ENCODE measurements at regions not wholly inside any gene's neighbourhood (a gene's known extent, or its start where the extent isn't known, plus 50 kb on each side); places are given as distances from the start of the nearest gene placed in this dataset.
"Not testable (repeated sequence)": the region's sequence is repeated elsewhere in the genome, so short reads cannot be mapped to it uniquely, and the experiment has no call there.

DNA sequence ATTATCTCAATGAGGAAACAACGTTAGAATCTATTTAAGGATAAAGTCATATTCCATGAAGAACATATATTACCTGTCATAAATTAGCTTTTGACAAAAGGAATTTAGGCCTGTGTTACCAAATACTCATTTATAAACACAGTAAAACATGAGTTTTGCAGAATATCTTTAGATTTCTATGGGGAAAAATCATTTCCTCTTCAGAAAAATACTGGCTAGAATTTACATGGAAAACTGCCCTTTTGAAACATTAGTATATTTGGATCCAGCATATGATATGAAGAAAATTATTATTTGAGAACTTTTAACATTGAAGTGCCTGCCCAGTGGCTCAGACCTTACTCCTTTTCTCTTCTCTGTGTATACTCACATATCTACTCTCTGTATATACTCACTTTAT is 131.4 kb upstream of the NEIL3 start:
- no peak overlapping the region for H3K9ac ChIP-seq (ENCODE audit: insufficient read length)
- no peaks in the 10 kb centered on the region for H3K9me3 ChIP-seq (ENCODE audit: low read depth, low read length)
- no peak overlapping the region for H3K4me3 ChIP-seq
- no peak overlapping the region for H3K27ac ChIP-seq
- no peaks in the 10 kb centered on the region for H3K36me3 ChIP-seq (ENCODE audit: insufficient read depth, low read length)
- TF ChIP-seq POLR2AphosphoS5 (IDR thresholded peaks at IDR 0.05; ENCODE audit: borderline replicate concordance, low read depth, low read length) = no peak
- no peak for TF ChIP-seq EZH2 (IDR thresholded peaks at IDR 0.05)
- no peak for TF ChIP-seq FOXP2 (optimal IDR thresholded peaks at IDR 0.05; ENCODE audit: control extremely low read depth, extremely low read length, insufficient read depth)
- no peak for DNase-seq (ENCODE audit: low read depth, low spot score)

DNA sequence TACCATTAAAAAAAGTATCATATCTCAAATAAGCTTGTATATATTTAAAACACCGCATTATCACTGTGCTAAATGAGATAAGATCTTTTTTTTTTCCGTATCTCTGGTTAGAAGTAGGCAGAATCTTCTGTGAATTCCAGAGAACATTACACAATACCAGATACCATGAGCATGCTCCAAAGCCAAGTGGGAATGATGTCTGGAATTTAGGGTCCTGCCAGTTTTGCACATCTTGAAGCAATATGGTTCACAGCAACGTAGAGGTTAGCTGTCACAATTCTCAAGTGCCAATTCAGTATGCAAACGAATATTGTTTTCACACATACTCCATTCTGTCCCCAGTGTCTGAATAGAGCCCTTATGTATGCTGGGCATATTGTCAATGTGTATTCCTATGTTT is 127.5 kb upstream of the NEIL3 start:
- Histone ChIP-seq H3K27ac (no peak overlapping the region), H3K9me3 (ENCODE audit: low read depth, low read length) (no peaks in the 10 kb centered on the region), H3K36me3 (ENCODE audit: insufficient read depth, low read length) (no peaks in the 10 kb centered on the region), H3K4me3 (no peak overlapping the region), H3K9ac (ENCODE audit: insufficient read length) (no peak overlapping the region)
- TF ChIP-seq POLR2AphosphoS5 (IDR thresholded peaks at IDR 0.05; ENCODE audit: borderline replicate concordance, low read depth, low read length) = no peak
- no peak for DNase-seq (ENCODE audit: low read depth, low spot score)

DNA sequence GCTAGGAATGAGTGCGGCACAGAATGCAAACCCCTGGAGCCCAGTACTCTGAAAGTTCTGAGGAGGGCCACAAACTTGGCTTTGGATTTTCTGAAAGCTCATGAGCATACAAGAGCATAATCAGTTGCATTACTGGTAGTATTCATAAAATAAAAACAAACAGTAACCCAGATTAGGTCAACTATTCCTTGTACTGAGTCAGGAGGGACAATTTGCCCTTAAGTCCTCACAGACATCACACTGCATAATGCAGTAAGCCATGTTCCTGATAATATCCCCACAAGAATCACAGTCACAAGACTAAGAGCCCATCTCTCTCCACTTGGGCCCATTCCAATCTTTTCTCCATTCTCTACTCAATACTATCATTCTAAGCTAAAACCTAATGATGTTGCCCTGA is 126.9 kb upstream of the NEIL3 start:
- Histone ChIP-seq H3K36me3 (ENCODE audit: insufficient read depth, low read length) (no peaks in the 10 kb centered on the region), H3K4me3 (no peak overlapping the region), H3K9ac (ENCODE audit: insufficient read length) (no peak overlapping the region), H3K27ac (no peak overlapping the region), H3K9me3 (ENCODE audit: low read depth, low read length) (no peaks in the 10 kb centered on the region)
- TF ChIP-seq EZH2 (IDR thresholded peaks at IDR 0.05) (no peak), FOXP2 (optimal IDR thresholded peaks at IDR 0.05; ENCODE audit: control extremely low read depth, extremely low read length, insufficient read depth) (no peak), POLR2AphosphoS5 (IDR thresholded peaks at IDR 0.05; ENCODE audit: borderline replicate concordance, low read depth, low read length) (no peak)
- DNase-seq (ENCODE audit: low read depth, low spot score) = no peak

DNA sequence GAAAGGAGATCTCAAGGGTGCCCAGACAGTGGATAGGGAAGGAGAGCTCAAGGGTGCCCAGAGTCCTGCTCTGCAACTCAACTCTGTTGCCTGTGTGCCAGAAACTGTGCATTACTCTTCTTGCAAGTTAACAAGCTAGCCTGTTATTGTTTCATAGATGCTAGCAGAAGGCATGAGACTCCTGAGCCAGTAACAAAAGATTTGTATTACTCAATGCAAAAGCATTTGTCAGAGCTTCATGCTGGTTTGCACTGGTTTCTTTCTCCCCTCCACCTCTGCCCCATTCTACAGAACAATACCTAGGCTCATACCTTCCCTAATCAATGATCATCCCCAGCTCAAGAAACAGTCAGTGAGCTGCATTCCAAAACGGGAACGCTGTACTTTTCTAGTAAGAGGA is 124.5 kb upstream of the NEIL3 start:
- Histone ChIP-seq H3K27ac (no peak overlapping the region), H3K4me3 (no peak overlapping the region), H3K9me3 (ENCODE audit: low read depth, low read length) (no peaks in the 10 kb centered on the region), H3K9ac (ENCODE audit: insufficient read length) (no peak overlapping the region), H3K36me3 (ENCODE audit: insufficient read depth, low read length) (no peaks in the 10 kb centered on the region)
- no peak for DNase-seq (ENCODE audit: low read depth, low spot score)
- TF ChIP-seq FOXP2 (optimal IDR thresholded peaks at IDR 0.05; ENCODE audit: control extremely low read depth, extremely low read length, insufficient read depth) (no peak), POLR2AphosphoS5 (IDR thresholded peaks at IDR 0.05; ENCODE audit: borderline replicate concordance, low read depth, low read length) (no peak), EZH2 (IDR thresholded peaks at IDR 0.05) (no peak)

DNA sequence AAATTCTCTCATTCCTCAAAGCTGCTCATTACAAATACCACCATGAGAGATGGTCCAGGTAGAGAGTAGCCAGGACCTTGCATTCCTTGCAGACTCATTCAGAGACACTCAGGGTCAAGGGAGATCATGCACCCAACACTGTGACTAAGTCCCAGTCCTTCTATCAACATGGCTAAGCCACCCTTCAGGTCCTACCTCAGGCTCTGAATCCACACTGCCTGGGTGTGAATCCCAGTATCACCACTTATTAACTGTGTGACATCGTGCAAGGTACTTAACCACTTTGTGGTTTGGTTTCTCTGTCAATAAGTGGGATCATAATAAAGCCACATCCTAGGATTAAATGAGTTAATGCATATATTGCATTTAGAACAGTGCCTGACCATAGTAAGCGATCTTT is 124.1 kb upstream of the NEIL3 start:
- Histone ChIP-seq H3K4me3 (no peak overlapping the region), H3K36me3 (ENCODE audit: insufficient read depth, low read length) (no peaks in the 10 kb centered on the region), H3K9me3 (ENCODE audit: low read depth, low read length) (no peaks in the 10 kb centered on the region), H3K27ac (no peak overlapping the region), H3K9ac (ENCODE audit: insufficient read length) (no peak overlapping the region)
- no peak for TF ChIP-seq FOXP2 (optimal IDR thresholded peaks at IDR 0.05; ENCODE audit: control extremely low read depth, extremely low read length, insufficient read depth)
- no peak for DNase-seq (ENCODE audit: low read depth, low spot score)

DNA sequence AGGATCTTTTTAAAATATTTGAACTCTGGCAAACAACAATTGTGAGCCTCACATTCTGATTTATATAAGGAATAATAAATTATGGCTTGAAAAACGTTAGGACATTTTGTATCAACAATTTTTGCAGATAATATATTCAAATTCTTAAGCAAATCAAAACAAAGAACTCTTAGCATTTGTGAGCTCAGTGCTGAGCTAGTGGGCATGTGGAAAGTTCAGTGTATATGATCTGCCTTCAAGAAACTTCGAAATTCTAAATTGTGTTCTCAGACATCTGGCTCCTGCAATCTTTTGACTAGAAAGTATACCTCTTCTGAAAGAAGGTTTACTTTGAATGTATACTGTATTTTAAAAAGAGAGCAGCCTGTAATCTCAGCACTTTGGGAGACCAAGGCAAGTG is 122.3 kb upstream of the NEIL3 start:
- Histone ChIP-seq H3K36me3 (ENCODE audit: insufficient read depth, low read length) (no peaks in the 10 kb centered on the region), H3K9me3 (ENCODE audit: low read depth, low read length) (no peaks in the 10 kb centered on the region), H3K27ac (no peak overlapping the region), H3K9ac (ENCODE audit: insufficient read length) (no peak overlapping the region), H3K4me3 (no peak overlapping the region)
- no peak for DNase-seq (ENCODE audit: low read depth, low spot score)
- TF ChIP-seq EZH2 (IDR thresholded peaks at IDR 0.05) (no peak), FOXP2 (optimal IDR thresholded peaks at IDR 0.05; ENCODE audit: control extremely low read depth, extremely low read length, insufficient read depth) (no peak), POLR2AphosphoS5 (IDR thresholded peaks at IDR 0.05; ENCODE audit: borderline replicate concordance, low read depth, low read length) (no peak)

DNA sequence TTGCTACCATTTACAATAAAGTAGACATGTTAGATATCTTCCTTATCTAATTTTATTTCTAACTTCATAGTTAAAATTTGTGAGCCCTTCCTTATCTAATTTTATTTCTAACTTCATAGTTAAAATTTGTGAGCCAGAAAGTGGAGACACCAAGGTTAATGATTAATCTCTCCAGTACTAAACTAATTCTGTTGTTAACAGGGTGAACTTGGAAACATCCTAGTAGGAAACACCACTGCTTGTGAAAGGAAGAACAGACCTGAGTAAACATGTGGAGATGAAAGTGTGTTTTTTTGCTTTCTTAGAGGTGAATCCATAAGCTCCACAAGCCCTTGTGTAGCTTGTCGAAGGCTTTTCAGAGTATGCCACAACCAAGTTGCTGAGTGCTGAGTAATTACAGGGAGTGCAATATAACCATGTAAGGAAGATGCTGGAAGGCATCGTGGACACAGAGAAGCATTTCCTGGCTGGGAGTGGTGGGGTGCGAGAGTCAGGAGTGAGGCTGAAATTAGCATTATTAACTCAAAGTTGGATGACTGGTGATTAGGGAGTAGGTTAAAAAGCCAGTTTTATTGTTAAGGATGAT is 118.6 kb upstream of the NEIL3 start:
- Histone ChIP-seq H3K9me3 (ENCODE audit: low read depth, low read length) (no peaks in the 10 kb centered on the region), H3K4me3 (no peak overlapping the region), H3K27ac (no peak overlapping the region), H3K36me3 (ENCODE audit: insufficient read depth, low read length) (no peaks in the 10 kb centered on the region), H3K9ac (ENCODE audit: insufficient read length) (no peak overlapping the region)
- TF ChIP-seq FOXP2 (optimal IDR thresholded peaks at IDR 0.05; ENCODE audit: control extremely low read depth, extremely low read length, insufficient read depth) = no peak
- TF ChIP-seq EZH2 (IDR thresholded peaks at IDR 0.05) = no peak
- TF ChIP-seq POLR2AphosphoS5 (IDR thresholded peaks at IDR 0.05; ENCODE audit: borderline replicate concordance, low read depth, low read length) = no peak
- no peak for DNase-seq (ENCODE audit: low read depth, low spot score)

DNA sequence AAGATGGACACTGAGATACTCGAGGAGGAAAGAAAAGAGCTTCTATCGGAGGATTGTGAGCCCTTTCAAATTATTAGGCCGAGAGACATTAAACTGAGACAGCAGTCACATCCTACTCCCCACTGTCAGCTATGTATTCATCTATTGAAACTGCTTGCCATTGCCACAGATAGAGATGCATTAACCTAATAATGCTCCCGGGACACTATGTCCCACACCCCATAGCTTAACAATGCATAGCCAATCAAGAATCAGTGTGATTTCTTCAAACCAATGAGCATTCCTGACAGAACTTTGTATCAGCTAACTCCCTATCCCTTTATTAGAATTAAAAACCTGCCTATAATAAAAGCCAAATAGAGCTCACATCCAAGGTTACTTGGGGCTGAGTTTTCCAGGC is 118.1 kb upstream of the NEIL3 start:
- Histone ChIP-seq H3K36me3 (ENCODE audit: insufficient read depth, low read length) (no peaks in the 10 kb centered on the region), H3K4me3 (no peak overlapping the region), H3K9me3 (ENCODE audit: low read depth, low read length) (no peaks in the 10 kb centered on the region), H3K9ac (ENCODE audit: insufficient read length) (no peak overlapping the region), H3K27ac (no peak overlapping the region)
- TF ChIP-seq POLR2AphosphoS5 (IDR thresholded peaks at IDR 0.05; ENCODE audit: borderline replicate concordance, low read depth, low read length) (no peak), EZH2 (IDR thresholded peaks at IDR 0.05) (no peak), FOXP2 (optimal IDR thresholded peaks at IDR 0.05; ENCODE audit: control extremely low read depth, extremely low read length, insufficient read depth) (no peak)
- no peak for DNase-seq (ENCODE audit: low read depth, low spot score)

DNA sequence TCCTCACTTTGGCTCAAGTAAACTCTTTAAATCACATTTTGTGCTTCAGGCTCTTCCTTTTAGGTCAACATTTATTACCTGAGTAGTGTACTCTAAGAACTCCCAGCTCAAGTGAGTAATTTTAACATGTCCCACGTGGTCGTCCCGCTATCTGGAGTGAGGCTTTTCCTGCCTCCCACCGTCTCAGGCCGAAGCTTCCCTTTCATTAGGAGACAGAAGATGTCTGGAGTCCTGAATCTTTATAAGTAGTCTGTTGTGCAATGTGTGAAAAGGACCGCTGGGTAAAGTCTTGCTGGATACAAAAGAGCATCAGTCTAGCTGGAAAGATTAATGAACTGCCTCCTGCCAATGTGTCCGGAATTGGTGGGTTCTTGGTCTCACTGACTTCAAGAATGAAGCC is 117.7 kb upstream of the NEIL3 start:
- no peak overlapping the region for H3K9ac ChIP-seq (ENCODE audit: insufficient read length)
- no peak overlapping the region for H3K27ac ChIP-seq
- H3K9me3 ChIP-seq (ENCODE audit: low read depth, low read length) = no peaks in the 10 kb centered on the region
- TF ChIP-seq FOXP2 (optimal IDR thresholded peaks at IDR 0.05; ENCODE audit: control extremely low read depth, extremely low read length, insufficient read depth) (no peak), EZH2 (IDR thresholded peaks at IDR 0.05) (no peak), POLR2AphosphoS5 (IDR thresholded peaks at IDR 0.05; ENCODE audit: borderline replicate concordance, low read depth, low read length) (no peak)
- no peak overlapping the region for H3K4me3 ChIP-seq
- no peaks in the 10 kb centered on the region for H3K36me3 ChIP-seq (ENCODE audit: insufficient read depth, low read length)
- no peak for DNase-seq (ENCODE audit: low read depth, low spot score)

DNA sequence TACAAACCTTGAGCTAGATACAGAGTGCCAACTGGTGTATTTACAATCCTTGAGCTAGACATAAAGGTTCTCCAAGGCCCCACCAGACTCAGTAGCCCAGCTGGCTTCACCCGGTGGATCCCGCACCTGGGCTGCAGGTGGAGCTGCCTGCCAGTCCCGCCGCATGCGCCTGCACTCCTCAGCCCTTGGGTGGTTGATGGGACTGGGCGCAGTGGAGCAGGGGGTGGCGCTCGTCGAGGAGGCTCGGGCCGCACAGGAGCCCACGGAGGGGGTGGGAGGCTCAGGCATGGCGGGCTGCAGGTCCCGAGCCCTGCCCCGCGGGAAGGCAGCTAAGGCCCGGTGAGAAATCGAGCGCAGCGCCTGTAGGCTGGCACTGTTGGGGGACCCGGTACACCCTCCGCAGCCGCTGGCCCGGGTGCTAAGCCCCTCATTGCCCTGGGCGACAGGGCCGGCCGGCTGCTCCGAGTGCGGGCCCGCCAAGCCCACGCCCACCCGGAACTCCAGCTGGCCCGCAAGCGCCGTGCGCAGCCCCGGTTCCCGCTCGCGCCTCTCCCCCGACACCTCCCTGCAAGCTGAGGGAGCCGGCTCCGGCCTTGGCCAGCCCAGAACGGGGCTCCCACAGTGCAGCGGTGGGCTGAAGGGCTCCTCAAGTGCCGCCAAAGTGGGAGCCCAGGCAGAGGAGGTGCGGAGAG is 116.5 kb upstream of the NEIL3 start:
- H3K4me3 ChIP-seq; H3K27ac ChIP-seq; H3K36me3 ChIP-seq (ENCODE audit: insufficient read depth, low read length); H3K9ac ChIP-seq (ENCODE audit: insufficient read length); DNase-seq (ENCODE audit: low read depth, low spot score); H3K9me3 ChIP-seq (ENCODE audit: low read depth, low read length): not testable (repeated sequence)
